Esophagus squamous epithelium (tissue), 5 donors: ENCODE measurements at regions not wholly inside any gene's neighbourhood (a gene's known extent, or its start where the extent isn't known, plus 50 kb on each side); places are given as distances from the start of the nearest gene placed in this dataset.
"Not testable (repeated sequence)": the region's sequence is repeated elsewhere in the genome, so short reads cannot be mapped to it uniquely, and the experiment has no call there.

Source experiments
- DNase-seq: peaks from one replicate; lab custom pipeline; 2025; lab: John Stamatoyannopoulos, UW
- H3K27ac ChIP-seq, 4 donors: fragments of 200-600 bp; sonication (generic); one replicate each; pipeline ENCODE4 v1.5.1; 2016 to 2019; ENCODE audit warnings: mild to moderate bottlenecking in 1 of 4
- H3K27me3 ChIP-seq, 4 donors: fragments of 200-600 bp; sonication (generic); 1 replicate in 3 of 4; 2 replicates in 1 of 4; pipeline versions ENCODE4 v1.5.1 to v1.6.0; 2017 to 2021; ENCODE audit warnings: antibody characterized with exemption in 1 of 4
- H3K36me3 ChIP-seq, 3 donors: fragments of 200-600 bp; sonication (generic); one replicate each; pipeline ENCODE4 v1.5.1; 2016 to 2019
- H3K4me1 ChIP-seq, 3 donors: fragments of 200-600 bp; sonication (generic); one replicate each; pipeline ENCODE4 v1.5.1; 2017 to 2019
- H3K4me3 ChIP-seq, 4 donors: fragments of 200-600 bp; sonication (generic); 1 replicate in 3 of 4; 2 replicates in 1 of 4; pipeline ENCODE4 v1.5.1; 2016 to 2019; ENCODE audit warnings: mild to moderate bottlenecking in 2 of 4, moderate library complexity in 1 of 4
- H3K9me3 ChIP-seq, 3 donors: fragments of 200-600 bp; sonication (generic); one replicate each; pipeline ENCODE4 v1.5.1; 2016 to 2019
- POLR2A ChIP-seq, 4 donors: fragments of 450-650 bp; IDR thresholded peaks; one replicate each; pipeline ENCODE4 v1.6.1; 2017; ENCODE audit warnings: antibody characterized with exemption in 4 of 4, mild to moderate bottlenecking in 4 of 4, moderate library complexity in 3 of 4
- WGBS, 2 donors: methylation state at CpG; one replicate each; pipeline ENCODE4 v1.1.5; 2018; 5-methylcytosine and 5-hydroxymethylcytosine counted together
- intact Hi-C: fragments of 100-400 bp; cut with DNase I; formaldehyde crosslinking; loops from one replicate; pipeline ENCODE4 v1.15.0; 2022
- TF ChIP-seq, protein P1 (sequence below), 6 experiments: fragments of 450-650 bp in 4 of 6; fragments of 200-600 bp in 2 of 6; sonication (generic) in 2 of 6; IDR thresholded peaks; one replicate each; pipeline ENCODE4 v1.5.1; 2016 to 2019; ENCODE audit warnings: antibody characterized with exemption in 6 of 6, mild to moderate bottlenecking in 4 of 6, moderate library complexity in 4 of 6
- donor health status: DM: yes; HTN: yes; CAD: no.

DNA sequence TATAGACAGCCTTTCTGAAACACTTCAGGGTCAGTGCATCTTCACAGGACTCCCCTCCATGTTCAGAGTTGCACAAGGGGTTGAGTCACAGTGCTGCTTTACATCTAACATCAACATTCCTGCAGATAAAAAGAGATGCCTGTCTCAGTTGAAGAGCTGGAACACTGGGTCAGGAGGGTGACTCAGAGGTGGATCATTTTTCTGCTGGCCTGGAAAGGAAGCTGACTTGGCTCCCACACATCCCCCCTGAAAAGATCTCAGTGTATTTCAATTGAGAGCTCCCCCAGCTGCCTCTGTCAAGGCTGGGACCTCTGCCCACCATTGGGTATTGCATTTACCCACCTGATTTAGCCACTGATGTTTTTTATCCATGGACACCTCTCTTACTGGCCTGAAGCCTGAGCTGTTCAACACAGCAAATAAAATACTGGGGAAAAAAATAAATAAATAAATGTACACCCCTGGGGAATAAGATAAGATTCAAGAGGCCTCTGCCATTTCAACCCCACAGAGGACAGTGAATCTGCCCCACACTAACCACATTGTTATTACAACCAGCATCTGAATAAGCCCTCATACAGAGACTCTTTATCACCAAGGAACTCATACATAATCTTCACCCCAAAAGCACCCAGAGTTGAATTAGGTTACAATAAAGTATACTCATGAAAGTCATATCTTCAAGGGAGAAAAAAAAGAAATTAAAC is 716.4 kb downstream of the SEMA5A start:
- H3K4me3 ChIP-seq: no peak overlapping the region

DNA sequence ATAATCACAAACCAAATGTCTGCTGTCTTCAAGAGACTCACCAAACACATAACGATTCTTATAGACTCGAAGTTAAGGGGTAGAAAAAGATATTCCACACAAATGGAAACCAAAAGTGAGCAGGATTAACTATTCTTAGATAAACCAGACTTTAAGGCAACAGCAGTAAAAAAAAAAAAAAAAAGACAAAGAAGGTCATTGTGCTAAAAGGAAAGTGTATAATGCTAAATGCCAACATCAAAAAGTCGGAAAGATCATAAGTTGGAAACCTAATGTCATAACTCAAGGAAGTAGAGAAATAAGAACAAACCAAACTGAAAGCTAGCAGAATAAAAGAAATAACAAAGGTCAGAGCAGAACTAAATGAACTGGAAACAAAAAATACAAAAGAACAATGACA is 714.6 kb downstream of the SEMA5A start:
- H3K4me1 ChIP-seq: peaks cover 0 to 10% (median 0%) of the 10 kb centered on the region in 3 donors
- H3K36me3 ChIP-seq: no peaks in the 10 kb centered on the region
- TF ChIP-seq POLR2A (IDR thresholded peaks at IDR 0.05): no peak
- TF ChIP-seq, protein P1, sequence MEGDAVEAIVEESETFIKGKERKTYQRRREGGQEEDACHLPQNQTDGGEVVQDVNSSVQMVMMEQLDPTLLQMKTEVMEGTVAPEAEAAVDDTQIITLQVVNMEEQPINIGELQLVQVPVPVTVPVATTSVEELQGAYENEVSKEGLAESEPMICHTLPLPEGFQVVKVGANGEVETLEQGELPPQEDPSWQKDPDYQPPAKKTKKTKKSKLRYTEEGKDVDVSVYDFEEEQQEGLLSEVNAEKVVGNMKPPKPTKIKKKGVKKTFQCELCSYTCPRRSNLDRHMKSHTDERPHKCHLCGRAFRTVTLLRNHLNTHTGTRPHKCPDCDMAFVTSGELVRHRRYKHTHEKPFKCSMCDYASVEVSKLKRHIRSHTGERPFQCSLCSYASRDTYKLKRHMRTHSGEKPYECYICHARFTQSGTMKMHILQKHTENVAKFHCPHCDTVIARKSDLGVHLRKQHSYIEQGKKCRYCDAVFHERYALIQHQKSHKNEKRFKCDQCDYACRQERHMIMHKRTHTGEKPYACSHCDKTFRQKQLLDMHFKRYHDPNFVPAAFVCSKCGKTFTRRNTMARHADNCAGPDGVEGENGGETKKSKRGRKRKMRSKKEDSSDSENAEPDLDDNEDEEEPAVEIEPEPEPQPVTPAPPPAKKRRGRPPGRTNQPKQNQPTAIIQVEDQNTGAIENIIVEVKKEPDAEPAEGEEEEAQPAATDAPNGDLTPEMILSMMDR (IDR thresholded peaks at IDR 0.05): no peak
- WGBS, 2 donors: 39 to 42% methylated on average over 3 of the region's 3 CpGs
- no peaks in the 10 kb centered on the region for H3K27me3 ChIP-seq
- H3K9me3 ChIP-seq: no peaks in the 10 kb centered on the region
- H3K27ac ChIP-seq: no peak overlapping the region
- no peak for DNase-seq
- intact Hi-C loops: no loop called here
- no peak overlapping the region for H3K4me3 ChIP-seq

More for the DNA sequence above, 716.4 kb downstream of the SEMA5A start:
- H3K27me3 ChIP-seq: no peaks in the 10 kb centered on the region
- intact Hi-C loops: no loop called here
- H3K9me3 ChIP-seq: no peaks in the 10 kb centered on the region
- H3K36me3 ChIP-seq: no peaks in the 10 kb centered on the region
- no peak overlapping the region for H3K27ac ChIP-seq
- TF ChIP-seq, protein P1 (IDR thresholded peaks at IDR 0.05): no peak
- no peak for TF ChIP-seq POLR2A (IDR thresholded peaks at IDR 0.05)
- peaks cover 0 to 10% (median 0%) of the 10 kb centered on the region in 3 donors for H3K4me1 ChIP-seq
- no peak for DNase-seq

DNA sequence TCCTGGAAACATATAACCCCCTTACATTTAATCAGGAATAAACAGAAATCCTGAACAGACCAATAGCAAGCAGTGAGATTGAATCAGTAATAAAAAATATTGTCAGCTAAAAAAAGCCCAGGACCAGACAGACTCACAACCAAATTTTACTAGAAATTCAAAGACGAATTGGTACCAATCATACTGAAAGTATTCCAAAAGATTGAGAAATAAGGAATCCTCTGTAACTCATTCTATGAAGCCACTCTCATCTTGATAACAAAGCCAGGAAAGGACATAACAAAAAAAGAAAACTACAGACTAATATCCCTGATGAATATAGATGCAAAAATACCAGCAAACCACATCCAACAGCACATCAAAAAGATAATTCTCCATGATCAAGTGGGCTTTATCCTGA is 714.0 kb downstream of the SEMA5A start:
- Histone ChIP-seq H3K9me3 (no peaks in the 10 kb centered on the region), H3K27ac (no peak overlapping the region), H3K4me3 (no peak overlapping the region), H3K4me1 (peaks cover 0 to 10% (median 0%) of the 10 kb centered on the region in 3 donors), H3K27me3 (no peaks in the 10 kb centered on the region), H3K36me3 (no peaks in the 10 kb centered on the region)
- no peak for TF ChIP-seq POLR2A (IDR thresholded peaks at IDR 0.05)
- TF ChIP-seq, protein P1 (IDR thresholded peaks at IDR 0.05): no peak
- 26 to 28% methylated on average over 1 of the region's 1 CpG for WGBS, 2 donors
- DNase-seq: no peak
- intact Hi-C loops: no loop called here

DNA sequence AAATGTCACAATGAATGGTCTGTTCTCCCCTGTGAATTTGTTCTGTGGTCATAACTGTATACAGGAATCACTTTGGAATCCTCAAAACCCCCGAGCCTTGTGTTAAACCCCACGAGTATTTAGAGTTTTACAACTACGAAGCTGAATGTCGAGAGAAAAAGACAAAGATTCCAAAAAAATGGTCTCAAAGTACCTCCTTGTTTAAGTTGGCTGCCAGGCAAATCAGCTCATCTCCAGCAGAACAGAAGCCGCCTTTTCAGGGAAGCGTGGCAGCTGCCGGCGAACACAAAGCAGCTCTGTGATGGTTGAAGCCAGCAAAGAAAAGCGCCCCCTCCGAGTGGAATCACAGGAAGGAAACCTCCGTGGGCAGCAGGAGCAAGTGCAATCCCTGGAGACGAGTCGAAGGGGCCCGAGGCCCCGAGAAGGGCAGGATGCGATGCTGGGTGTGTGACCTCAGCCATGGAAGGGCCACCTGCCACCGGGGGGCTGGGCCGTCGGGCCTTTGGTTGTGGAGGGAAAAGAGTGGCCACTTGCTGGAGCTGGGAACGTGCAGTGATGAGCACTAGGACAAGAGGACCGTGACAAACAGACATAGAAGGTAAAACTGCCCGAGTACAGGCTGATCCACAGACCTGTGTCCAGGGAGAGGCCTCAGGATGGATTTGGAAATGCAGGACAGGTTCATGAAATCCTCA is 706.4 kb downstream of the SEMA5A start:
- no peak for DNase-seq
- intact Hi-C loops: no loop called here
- no peak for TF ChIP-seq POLR2A (IDR thresholded peaks at IDR 0.05)
- TF ChIP-seq, protein P1 (IDR thresholded peaks at IDR 0.05): no peak
- Histone ChIP-seq H3K36me3 (no peaks in the 10 kb centered on the region), H3K27me3 (no peaks in the 10 kb centered on the region), H3K9me3 (no peaks in the 10 kb centered on the region), H3K27ac (no peak overlapping the region), H3K4me3 (no peak overlapping the region), H3K4me1 (peaks cover 0 to 8% (median 0%) of the 10 kb centered on the region in 3 donors)
- WGBS, 2 donors: 75 to 81% methylated on average over 21 to 22 of the region's 22 CpGs

DNA sequence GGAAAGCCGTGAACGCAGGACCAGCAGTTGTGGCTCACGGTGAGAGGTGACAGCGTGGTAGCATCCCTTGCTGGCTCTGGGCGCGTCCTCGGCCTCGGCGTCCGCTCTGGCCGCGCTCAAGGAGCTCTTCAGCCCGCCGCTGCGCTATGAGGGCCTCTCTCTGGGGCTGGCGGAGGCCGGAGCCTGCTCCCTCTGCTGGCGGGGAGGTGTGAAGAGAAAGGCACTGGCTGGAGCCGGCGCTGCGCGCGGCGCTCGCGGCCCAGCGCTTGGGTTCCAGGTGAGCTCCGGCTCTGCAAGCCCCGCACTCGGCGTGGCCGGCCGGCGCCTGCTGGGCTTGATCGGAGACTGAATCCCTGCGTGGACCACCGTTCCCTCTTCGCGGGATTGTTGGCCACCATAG is 705.6 kb downstream of the SEMA5A start:
- Histone ChIP-seq H3K36me3 (no peaks in the 10 kb centered on the region), H3K4me3 (no peak overlapping the region), H3K27ac (no peak overlapping the region), H3K9me3 (no peaks in the 10 kb centered on the region), H3K27me3 (no peaks in the 10 kb centered on the region), H3K4me1 (peaks cover 0 to 13% (median 3%) of the 10 kb centered on the region in 3 donors)
- 84 to 96% methylated on average over 12 to 29 of the region's 39 CpGs for WGBS, 2 donors
- DNase-seq: no peak
- no peak for TF ChIP-seq POLR2A (IDR thresholded peaks at IDR 0.05)
- TF ChIP-seq, protein P1 (IDR thresholded peaks at IDR 0.05): no peak
- intact Hi-C loops: no loop called here

DNA sequence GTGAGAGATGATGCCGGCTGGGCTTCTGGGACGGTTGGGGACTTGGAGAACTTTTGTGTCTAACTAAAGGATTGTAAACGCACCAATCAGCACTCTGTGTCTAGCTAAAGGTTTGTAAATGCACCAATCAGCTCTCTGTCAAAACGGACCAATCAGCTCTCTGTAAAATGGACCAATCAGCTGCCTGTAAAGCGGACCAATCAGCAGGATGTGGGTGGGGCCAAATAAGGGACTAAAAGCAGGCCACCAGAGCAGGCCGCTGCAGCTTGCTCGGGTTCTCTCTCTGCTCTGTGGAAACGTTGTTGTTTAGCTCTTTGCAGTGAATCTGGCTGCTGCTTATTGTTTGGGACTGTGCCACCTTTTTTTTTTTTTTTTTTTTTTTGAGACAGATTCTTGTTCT is 705.1 kb downstream of the SEMA5A start:
- intact Hi-C loops, H3K27me3 ChIP-seq, H3K4me3 ChIP-seq, DNase-seq, H3K27ac ChIP-seq, H3K9me3 ChIP-seq, H3K36me3 ChIP-seq: not testable (repeated sequence)
- WGBS, 2 donors: 78 to 86% methylated on average over 5 to 8 of the region's 8 CpGs
- H3K4me1 ChIP-seq: peaks cover 0 to 13% (median 3%) of the 10 kb centered on the region in 3 donors
